Esophagus muscularis mucosa (tissue), 4 donors: ENCODE measurements at regions not wholly inside any gene's neighbourhood (a gene's known extent, or its start where the extent isn't known, plus 50 kb on each side); places are given as distances from the start of the nearest gene placed in this dataset.

ENCODE experiments used
- DNase-seq: peaks from one replicate; pipeline ENCODE4 v3.0.0-alpha.2; 2017; ENCODE audit errors: extremely low spot score
- H3K27ac ChIP-seq, 4 donors: fragments of 200-600 bp; sonication (generic); replicated peaks in 1 of 4; 1 replicate in 3 of 4; 2 replicates in 1 of 4; pipeline ENCODE4 v1.5.1; 2016 to 2019; ENCODE audit warnings: mild to moderate bottlenecking in 1 of 4
- H3K27me3 ChIP-seq, 4 donors: fragments of 200-600 bp; sonication (generic); one replicate each; pipeline versions ENCODE4 v1.5.1 to v1.6.0; 2016 to 2019
- H3K36me3 ChIP-seq, 4 donors: fragments of 200-600 bp; sonication (generic); one replicate each; pipeline ENCODE4 v1.5.1; 2016 to 2019
- H3K4me1 ChIP-seq, 4 donors: fragments of 200-600 bp; sonication (generic); one replicate each; pipeline ENCODE4 v1.5.1; 2016 to 2019
- H3K4me3 ChIP-seq, 4 donors: fragments of 200-600 bp; sonication (generic); 1 replicate in 2 of 4; 2 replicates in 2 of 4; pipeline ENCODE4 v1.5.1; 2016 to 2019; ENCODE audit warnings: mild to moderate bottlenecking in 4 of 4, moderate library complexity in 1 of 4
- H3K9me3 ChIP-seq, 4 donors: fragments of 200-600 bp; sonication (generic); 1 replicate in 3 of 4; 2 replicates in 1 of 4; pipeline ENCODE4 v1.5.1; 2016 to 2019
- EP300 ChIP-seq: sonication (generic); formaldehyde crosslinking; IDR thresholded peaks from one replicate; pipeline ENCODE4 v1.6.1; 2017; ENCODE audit warnings: antibody characterized with exemption
- POLR2A ChIP-seq: fragments of 450-650 bp; IDR thresholded peaks from one replicate; pipeline ENCODE4 v1.6.1; 2017; ENCODE audit warnings: antibody characterized with exemption, moderate library complexity, mild to moderate bottlenecking, low read depth
- POLR2AphosphoS5 ChIP-seq, 2 donors: sonication (generic); formaldehyde crosslinking; IDR thresholded peaks; one replicate each; pipeline ENCODE4 v1.6.1; 2017; ENCODE audit warnings: antibody characterized with exemption in 2 of 2
- WGBS: methylation state at CpG from one replicate; pipeline ENCODE4 v1.1.5; 2018; 5-methylcytosine and 5-hydroxymethylcytosine counted together
- intact Hi-C: fragments of 100-400 bp; cut with DNase I; formaldehyde crosslinking; loops from one replicate; pipeline ENCODE4 v1.15.1; 2023
- TF ChIP-seq, protein P1 (sequence below), 3 experiments: fragments of 200-600 bp in 2 of 3; fragments of 450-650 bp in 1 of 3; sonication (generic) in 2 of 3; IDR thresholded peaks; one replicate each; pipeline ENCODE4 v1.5.1; 2017 to 2019; ENCODE audit warnings: antibody characterized with exemption in 3 of 3, mild to moderate bottlenecking in 2 of 3, moderate library complexity in 1 of 3

DNA sequence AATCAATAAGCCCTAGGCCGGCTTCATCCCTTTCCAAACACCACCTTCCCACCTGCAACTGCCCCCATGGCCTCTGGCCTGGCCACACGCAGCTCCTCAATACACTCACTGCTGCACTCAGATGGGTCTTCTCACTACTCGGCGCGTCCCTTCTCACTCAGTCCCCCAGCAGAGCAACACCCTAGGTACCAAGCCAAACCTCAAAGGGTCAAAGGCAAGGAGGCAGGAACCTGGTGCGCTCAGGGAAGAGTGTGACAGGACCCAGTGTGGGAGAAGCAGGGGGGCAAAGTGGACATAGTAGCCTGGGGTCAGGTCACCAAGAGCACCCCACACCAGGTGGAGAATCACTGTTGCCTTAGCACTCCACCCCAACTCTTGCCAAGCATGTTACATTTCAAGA is 90.6 kb downstream of the TTC32 start:
- Histone ChIP-seq H3K4me3 (no peak overlapping the region), H3K9me3 (no peaks in the 10 kb centered on the region), H3K27ac (no peak overlapping the region), H3K36me3 (no peaks in the 10 kb centered on the region), H3K27me3 (no peaks in the 10 kb centered on the region), H3K4me1 (peaks cover 0 to 8% (median 4%) of the 10 kb centered on the region in 4 donors)
- intact Hi-C loops: no loop called here
- TF ChIP-seq, protein P1, sequence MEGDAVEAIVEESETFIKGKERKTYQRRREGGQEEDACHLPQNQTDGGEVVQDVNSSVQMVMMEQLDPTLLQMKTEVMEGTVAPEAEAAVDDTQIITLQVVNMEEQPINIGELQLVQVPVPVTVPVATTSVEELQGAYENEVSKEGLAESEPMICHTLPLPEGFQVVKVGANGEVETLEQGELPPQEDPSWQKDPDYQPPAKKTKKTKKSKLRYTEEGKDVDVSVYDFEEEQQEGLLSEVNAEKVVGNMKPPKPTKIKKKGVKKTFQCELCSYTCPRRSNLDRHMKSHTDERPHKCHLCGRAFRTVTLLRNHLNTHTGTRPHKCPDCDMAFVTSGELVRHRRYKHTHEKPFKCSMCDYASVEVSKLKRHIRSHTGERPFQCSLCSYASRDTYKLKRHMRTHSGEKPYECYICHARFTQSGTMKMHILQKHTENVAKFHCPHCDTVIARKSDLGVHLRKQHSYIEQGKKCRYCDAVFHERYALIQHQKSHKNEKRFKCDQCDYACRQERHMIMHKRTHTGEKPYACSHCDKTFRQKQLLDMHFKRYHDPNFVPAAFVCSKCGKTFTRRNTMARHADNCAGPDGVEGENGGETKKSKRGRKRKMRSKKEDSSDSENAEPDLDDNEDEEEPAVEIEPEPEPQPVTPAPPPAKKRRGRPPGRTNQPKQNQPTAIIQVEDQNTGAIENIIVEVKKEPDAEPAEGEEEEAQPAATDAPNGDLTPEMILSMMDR (IDR thresholded peaks at IDR 0.05): no peak
- no peak for TF ChIP-seq POLR2AphosphoS5 (IDR thresholded peaks at IDR 0.05)
- no peak for TF ChIP-seq EP300
- no peak for TF ChIP-seq POLR2A
- 91% methylated on average over 6 of the region's 6 CpGs for WGBS
- DNase-seq: peak; percentile 85

- 74% methylated on average over 2 of the region's 2 CpGs for WGBS
- TF ChIP-seq, protein P1 (IDR thresholded peaks at IDR 0.05): no peak
- no peak for TF ChIP-seq EP300
- no peak for TF ChIP-seq POLR2A
- TF ChIP-seq POLR2AphosphoS5 (IDR thresholded peaks at IDR 0.05): no peak
- no peaks in the 10 kb centered on the region for H3K27me3 ChIP-seq
- DNase-seq: peak; percentile 75
- peaks cover 0 to 8% (median 4%) of the 10 kb centered on the region in 4 donors for H3K4me1 ChIP-seq
- no peak overlapping the region for H3K4me3 ChIP-seq
- no peaks in the 10 kb centered on the region for H3K9me3 ChIP-seq
- H3K27ac ChIP-seq: no peak overlapping the region
- intact Hi-C loops: no loop called here
- no peaks in the 10 kb centered on the region for H3K36me3 ChIP-seq
Observed at GRCh38 chr2:19810637-19811036, 91.1 kb downstream of the TTC32 start.

DNA sequence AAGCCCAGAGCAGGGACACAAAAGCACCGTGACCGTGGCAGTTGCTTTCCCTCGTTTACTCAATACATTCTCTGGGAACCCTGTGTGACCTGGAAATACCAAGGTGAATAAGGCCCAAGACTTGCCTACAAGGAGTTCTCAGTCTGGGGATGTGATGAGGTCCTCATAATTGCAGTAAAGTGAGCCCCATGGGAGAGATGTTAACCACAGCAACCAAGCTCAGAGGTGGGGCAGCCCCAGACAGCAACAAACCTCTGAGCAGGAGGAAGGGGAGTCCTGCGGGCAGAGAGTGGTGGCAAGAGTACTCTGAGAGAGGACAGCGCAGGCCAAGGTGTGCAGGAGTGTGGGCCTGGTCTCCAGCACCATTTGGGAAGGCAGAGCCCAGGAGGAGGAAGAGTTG is 91.6 kb downstream of the TTC32 start:
- TF ChIP-seq POLR2A (no peak), EP300 (no peak), POLR2AphosphoS5 (IDR thresholded peaks at IDR 0.05) (no peak)
- TF ChIP-seq, protein P1 (IDR thresholded peaks at IDR 0.05): no peak
- peak; percentile 80 for DNase-seq
- Histone ChIP-seq H3K9me3 (no peaks in the 10 kb centered on the region), H3K27ac (no peak overlapping the region), H3K4me3 (no peak overlapping the region), H3K36me3 (no peaks in the 10 kb centered on the region), H3K27me3 (no peaks in the 10 kb centered on the region), H3K4me1 (peaks cover 0 to 8% (median 4%) of the 10 kb centered on the region in 4 donors)
- 66% methylated on average over 5 of the region's 5 CpGs for WGBS
- intact Hi-C loops: no loop called here

GRCh38 chr2:19809206-19809605 is 92.6 kb downstream of the TTC32 start:
- no peak overlapping the region for H3K4me3 ChIP-seq
- intact Hi-C loops: no loop called here
- H3K27ac ChIP-seq: no peak overlapping the region
- H3K4me1 ChIP-seq: peaks cover 0 to 8% (median 4%) of the 10 kb centered on the region in 4 donors
- DNase-seq: peak; percentile 81
- WGBS: 98% methylated on average over 5 of the region's 7 CpGs
- no peaks in the 10 kb centered on the region for H3K9me3 ChIP-seq
- H3K36me3 ChIP-seq: no peaks in the 10 kb centered on the region
- H3K27me3 ChIP-seq: no peaks in the 10 kb centered on the region
- TF ChIP-seq POLR2A (no peak), EP300 (no peak), POLR2AphosphoS5 (IDR thresholded peaks at IDR 0.05) (no peak)
- TF ChIP-seq, protein P1 (IDR thresholded peaks at IDR 0.05): no peak

GRCh38 chr2:19807866-19808265 is 93.9 kb downstream of the TTC32 start:
- H3K4me3 ChIP-seq: no peak overlapping the region
- H3K4me1 ChIP-seq: peaks cover 0 to 10% (median 6%) of the 10 kb centered on the region in 4 donors
- 80% methylated on average over 3 of the region's 3 CpGs for WGBS
- DNase-seq: peak; percentile 77
- intact Hi-C loops: no loop called here
- H3K27me3 ChIP-seq: no peaks in the 10 kb centered on the region
- TF ChIP-seq, protein P1 (IDR thresholded peaks at IDR 0.05): no peak
- TF ChIP-seq EP300 (no peak), POLR2AphosphoS5 (IDR thresholded peaks at IDR 0.05) (no peak), POLR2A (no peak)
- no peak overlapping the region for H3K27ac ChIP-seq
- H3K36me3 ChIP-seq: no peaks in the 10 kb centered on the region
- H3K9me3 ChIP-seq: no peaks in the 10 kb centered on the region
